HEK293 (cell line): ENCODE measurements at regions not wholly inside any gene's neighbourhood (a gene's known extent, or its start where the extent isn't known, plus 50 kb on each side); places are given as distances from the start of the nearest gene placed in this dataset.

Source experiments
- CTCF ChIA-PET: fragments of 350-600 bp; formaldehyde crosslinking; extraction: SDS; loops from one replicate; lab custom pipeline; 2021; ENCODE audit warnings: antibody characterized with exemption; lab: Yijun Ruan, JAX
- POLR2A ChIA-PET: fragments of 300-600 bp; formaldehyde crosslinking; extraction: SDS; loops from one replicate; lab custom pipeline; 2020; ENCODE audit warnings: antibody characterized with exemption, inconsistent platforms; lab: Yijun Ruan, JAX
- H3K27ac ChIP-seq: fragments of 200-500 bp; sonication (Bioruptor generic); 2 replicates; pipeline ENCODE4 v1.5.1; 2014; ENCODE audit warnings: low read depth, low read length, control low read depth, inconsistent platforms; ENCODE audit errors: extremely low read depth
- H3K36me3 ChIP-seq, 2 experiments: fragments of 200-500 bp in 1 of 2; sonication (Bioruptor generic) in 1 of 2; 1 replicate in 1 of 2; 2 replicates in 1 of 2; pipeline ENCODE4 v1.5.1; 2014 to 2017; ENCODE audit warnings: inconsistent platforms in 2 of 2, low read length in 2 of 2; ENCODE audit not compliant: control insufficient read depth in 2 of 2, insufficient read depth in 1 of 2
- H3K4me1 ChIP-seq: fragments of 200-500 bp; sonication (Bioruptor generic); 2 replicates; pipeline ENCODE4 v1.5.1; 2014; ENCODE audit warnings: mild to moderate bottlenecking, low read length, inconsistent platforms; ENCODE audit not compliant: control insufficient read depth, insufficient read depth
- H3K4me3 ChIP-seq: 2 replicates; pipeline ENCODE4 v1.5.1; 2011; ENCODE audit warnings: low read depth, mild to moderate bottlenecking, control low read depth, low read length, moderate library complexity
- H3K9me3 ChIP-seq: fragments of 200-500 bp; sonication (Bioruptor generic); 2 replicates; pipeline ENCODE4 v1.5.1; 2014; ENCODE audit warnings: low read depth, low read length, inconsistent platforms; ENCODE audit not compliant: control insufficient read depth, insufficient read depth
- INSM2 ChIP-seq: fragments of 450-650 bp; formaldehyde crosslinking; IDR thresholded peaks from 2 replicates; pipeline ENCODE4 v1.5.1; 2016; ENCODE audit warnings: missing biosample characterization, missing genetic modification characterization
- OSR2 ChIP-seq: fragments of 450-650 bp; formaldehyde crosslinking; IDR thresholded peaks from 2 replicates; pipeline ENCODE4 v1.5.1; 2016; ENCODE audit warnings: missing biosample characterization, missing genetic modification characterization
- REST ChIP-seq: fragments of 450-650 bp; formaldehyde crosslinking; IDR thresholded peaks from 2 replicates; pipeline ENCODE4 v1.5.1; 2016; ENCODE audit warnings: missing biosample characterization, missing genetic modification characterization
- SCRT2 ChIP-seq: fragments of 450-650 bp; formaldehyde crosslinking; IDR thresholded peaks from 2 replicates; pipeline ENCODE4 v1.5.1; 2016; ENCODE audit warnings: missing biosample characterization, missing genetic modification characterization
- TRIM28 ChIP-seq: IDR thresholded peaks from 2 replicates; pipeline ENCODE4 v1.6.1; 2011; ENCODE audit warnings: low read length, control low read depth, borderline replicate concordance
- ZBTB10 ChIP-seq: fragments of 450-650 bp; formaldehyde crosslinking; IDR thresholded peaks from 2 replicates; pipeline ENCODE4 v1.5.1; 2016; ENCODE audit warnings: missing biosample characterization, missing genetic modification characterization
- ZNF10 ChIP-seq: fragments of 450-650 bp; formaldehyde crosslinking; IDR thresholded peaks from 2 replicates; pipeline ENCODE4 v1.5.1; 2017; ENCODE audit warnings: missing biosample characterization, missing genetic modification characterization
- ZNF112 ChIP-seq: fragments of 450-650 bp; formaldehyde crosslinking; IDR thresholded peaks from 2 replicates; pipeline ENCODE4 v1.5.0; 2017; ENCODE audit warnings: missing biosample characterization, missing genetic modification characterization
- ZNF221 ChIP-seq: fragments of 450-650 bp; formaldehyde crosslinking; IDR thresholded peaks from 2 replicates; pipeline ENCODE4 v1.5.1; 2017; ENCODE audit warnings: missing biosample characterization, missing genetic modification characterization, borderline replicate concordance
- ZNF350 ChIP-seq: fragments of 450-650 bp; formaldehyde crosslinking; IDR thresholded peaks from 2 replicates; pipeline ENCODE4 v1.5.0; 2017; ENCODE audit warnings: missing biosample characterization, mild to moderate bottlenecking, missing genetic modification characterization
- ZNF394 ChIP-seq: fragments of 450-650 bp; formaldehyde crosslinking; IDR thresholded peaks from 2 replicates; pipeline ENCODE4 v1.5.1; 2016; ENCODE audit warnings: missing biosample characterization, missing genetic modification characterization, mild to moderate bottlenecking, moderate library complexity, borderline replicate concordance
- ZNF510 ChIP-seq: fragments of 450-650 bp; formaldehyde crosslinking; IDR thresholded peaks from 2 replicates; pipeline ENCODE4 v1.5.1; 2018; ENCODE audit warnings: mild to moderate bottlenecking, missing genetic modification characterization, missing biosample characterization; ENCODE audit not compliant: insufficient replicate concordance
- ZNF521 ChIP-seq: fragments of 450-650 bp; formaldehyde crosslinking; IDR thresholded peaks from 2 replicates; pipeline ENCODE4 v1.5.1; 2017; ENCODE audit warnings: missing biosample characterization, mild to moderate bottlenecking, missing genetic modification characterization
- ZNF639 ChIP-seq: fragments of 450-650 bp; formaldehyde crosslinking; IDR thresholded peaks from 2 replicates; pipeline ENCODE4 v1.5.1; 2016; ENCODE audit warnings: missing biosample characterization, missing genetic modification characterization
- ZNF791 ChIP-seq: fragments of 450-650 bp; formaldehyde crosslinking; IDR thresholded peaks from 2 replicates; pipeline ENCODE4 v1.5.1; 2016; ENCODE audit warnings: missing biosample characterization, missing genetic modification characterization

GRCh38 chr14:76309572-76310162, 66.3 kb upstream of the ESRRB start:
- H3K27ac ChIP-seq = no peak overlapping the region
- peaks cover 9% of the 10 kb centered on the region; the same call in 1 of the 2 replicates for H3K4me1 ChIP-seq
- TF ChIP-seq ZNF521 (tag by site-specific recombination) (no peak), ZNF350 (tag by site-specific recombination) (no peak), INSM2 (tag by site-specific recombination) (no peak), SCRT2 (tag by site-specific recombination) (no peak), OSR2 (tag by site-specific recombination) (no peak), ZNF510 (tag by site-specific recombination) (no peak), TRIM28 (no peak), ZNF112 (tag by site-specific recombination) (no peak), ZNF10 (no peak), ZBTB10 (tag by site-specific recombination) (no peak), ZNF221 (tag by site-specific recombination) (no peak), ZNF394 (tag by site-specific recombination) (no peak), ZNF791 (tag by site-specific recombination) (no peak), ZNF639 (no peak), REST (tag by site-specific recombination) (no peak)
- ChIA-PET CTCF (interaction anchor here (1.3 kb wide), 1 partner anchor 821 kb away, joined by 3 read pairs; no protein-coding TSS in a partner anchor), POLR2A (no interaction called here)
- no peak overlapping the region for H3K4me3 ChIP-seq
- H3K9me3 ChIP-seq = no peaks in the 10 kb centered on the region
- no peaks in the 10 kb centered on the region for H3K36me3 ChIP-seq
